Heart right ventricle (tissue), 16 donors: ENCODE measurements at regions not wholly inside any gene's neighbourhood (a gene's known extent, or its start where the extent isn't known, plus 50 kb on each side); places are given as distances from the start of the nearest gene placed in this dataset.
A peak's percentile ranks its signal among the peaks of the same experiment; 100 is the strongest.
"Not testable (repeated sequence)": the region's sequence is repeated elsewhere in the genome, so short reads cannot be mapped to it uniquely, and the experiment has no call there.

Source experiments
- ATAC-seq, 8 donors: fragments of 200-7000 bp; cut with Tn5 transposase; one replicate each; pipeline ENCODE4 v1.9.1; 2020; ENCODE audit warnings: mild to moderate bottlenecking in 8 of 8, moderate library complexity in 8 of 8, moderate number of reproducible peaks in 1 of 8
- DNase-seq, 2 donors: peaks; one replicate each; pipeline ENCODE4 v3.0.0-alpha.2; 2020
- H3K27ac ChIP-seq, 10 donors: fragments of 200-600 bp; sonication (generic) in 2 of 10; one replicate each; pipeline versions ENCODE4 v1.5.0 to v1.8.0; 2020 to 2022; ENCODE audit warnings: mild to moderate bottlenecking in 3 of 10
- H3K27me3 ChIP-seq, 7 donors: fragments of 200-600 bp; one replicate each; pipeline ENCODE4 v1.8.0; 2021 to 2022; ENCODE audit warnings: mild to moderate bottlenecking in 2 of 7
- H3K36me3 ChIP-seq, 9 donors: fragments of 200-600 bp; sonication (generic) in 1 of 9; one replicate each; pipeline versions ENCODE4 v1.5.0 to v1.8.0; 2020 to 2022; ENCODE audit warnings: mild to moderate bottlenecking in 2 of 9
- H3K4me1 ChIP-seq, 9 donors: fragments of 200-600 bp; sonication (generic) in 1 of 9; one replicate each; pipeline versions ENCODE4 v1.5.0 to v1.8.0; 2020 to 2022; ENCODE audit warnings: mild to moderate bottlenecking in 4 of 9
- H3K4me3 ChIP-seq, 10 donors: fragments of 200-600 bp; sonication (generic) in 2 of 10; one replicate each; pipeline versions ENCODE4 v1.5.0 to v1.8.0; 2020 to 2022; ENCODE audit warnings: mild to moderate bottlenecking in 7 of 10, moderate library complexity in 2 of 10
- H3K9me3 ChIP-seq, 11 donors: fragments of 200-600 bp in 10 of 11; sonication (generic) in 2 of 11; one replicate each; pipeline versions ENCODE4 v1.5.0 to v1.8.0; 2013 to 2022; ENCODE audit warnings: mild to moderate bottlenecking in 2 of 11, control low read depth in 1 of 11, moderate library complexity in 1 of 11
- WGBS, 2 donors: extraction: QIAGEN DNeasy Blood & Tissue Kit; methylation state at CpG; one replicate each; pipeline ENCODE4 v1.1.7; 2013; ENCODE audit warnings: inconsistent platforms in 1 of 2; 5-methylcytosine and 5-hydroxymethylcytosine counted together
- intact Hi-C, 10 donors: fragments of 100-400 bp; cut with DNase I; formaldehyde crosslinking; loops; one replicate each; pipeline versions ENCODE4 v1.11.1 to v1.14.2; 2022
- TF ChIP-seq, protein P1 (sequence below), 9 donors: fragments of 200-600 bp; sonication (generic) in 2 of 9; IDR thresholded peaks; one replicate each; pipeline versions ENCODE4 v1.5.0 to v1.8.0; 2021 to 2022; ENCODE audit warnings: antibody characterized with exemption in 9 of 9, mild to moderate bottlenecking in 5 of 9, moderate library complexity in 1 of 9
- donor health status: Arrhythmogenic right ventricular cardiomyopathy.
- donor health status: ischemic (EF 13 %, LVEDD 7.1; RV severe dilation, severe dysfunction).
- donor health status: healthy with polysubstance abuse.
- donor health status: DM: no; HTN: yes; CAD: no.
- donor health status: DM: no; HTN: no; CAD: no.
- donor health status: ischemic (EF 25% LVEDD 6.9; RV normal size, moderate dysfunction).
- donor health status: ischemic (EF 25% LVEDD 5.7; RV mildly dilated, moderate dysfunction).
- donor health status: healthy.
- donor health status: DM: yes; HTN: yes; CAD: no.
- donor health status: Ischemic cardiomyopathy.
- donor health status: ischemic (EF 35%, LVEDD 5.7; RV mildly dilated, moderate dysfunction).
- donor health status: nonischemic (EF 11% LVEDD 7.7; RV severe dilation, severe dysfunction).
- donor health status: DM: yes; HTN: yes; CAD: no.
- donor health status: PGD.
- donor health status: ischemic (EF 29% LVEDD 5.4; RV normal size, mild dysfunction).
- donor health status: nonischemic (EF 23%, LVEDD 6.1; RV moderate dilation, normal function).

DNA sequence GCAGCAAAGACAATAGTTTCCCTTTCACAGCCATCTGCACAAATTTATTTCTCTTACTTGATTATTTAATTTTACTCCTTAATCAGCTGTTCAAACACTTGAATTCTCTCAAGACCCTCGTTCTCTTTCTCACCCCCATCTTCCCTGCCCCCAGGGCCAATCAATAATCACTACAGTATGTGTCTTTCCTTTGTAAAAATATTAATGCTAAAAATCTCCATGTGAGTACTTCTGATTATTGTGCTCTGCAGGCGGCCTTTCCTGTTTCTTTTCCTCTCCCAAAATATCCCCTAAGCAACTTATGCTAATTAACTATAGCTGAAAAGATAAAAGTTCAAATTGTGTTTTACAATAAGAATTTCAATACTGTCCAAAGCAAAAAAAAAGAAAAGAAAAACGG, 617.0 kb upstream of the CBLB start:
- TF ChIP-seq, protein P1, sequence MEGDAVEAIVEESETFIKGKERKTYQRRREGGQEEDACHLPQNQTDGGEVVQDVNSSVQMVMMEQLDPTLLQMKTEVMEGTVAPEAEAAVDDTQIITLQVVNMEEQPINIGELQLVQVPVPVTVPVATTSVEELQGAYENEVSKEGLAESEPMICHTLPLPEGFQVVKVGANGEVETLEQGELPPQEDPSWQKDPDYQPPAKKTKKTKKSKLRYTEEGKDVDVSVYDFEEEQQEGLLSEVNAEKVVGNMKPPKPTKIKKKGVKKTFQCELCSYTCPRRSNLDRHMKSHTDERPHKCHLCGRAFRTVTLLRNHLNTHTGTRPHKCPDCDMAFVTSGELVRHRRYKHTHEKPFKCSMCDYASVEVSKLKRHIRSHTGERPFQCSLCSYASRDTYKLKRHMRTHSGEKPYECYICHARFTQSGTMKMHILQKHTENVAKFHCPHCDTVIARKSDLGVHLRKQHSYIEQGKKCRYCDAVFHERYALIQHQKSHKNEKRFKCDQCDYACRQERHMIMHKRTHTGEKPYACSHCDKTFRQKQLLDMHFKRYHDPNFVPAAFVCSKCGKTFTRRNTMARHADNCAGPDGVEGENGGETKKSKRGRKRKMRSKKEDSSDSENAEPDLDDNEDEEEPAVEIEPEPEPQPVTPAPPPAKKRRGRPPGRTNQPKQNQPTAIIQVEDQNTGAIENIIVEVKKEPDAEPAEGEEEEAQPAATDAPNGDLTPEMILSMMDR (IDR thresholded peaks at IDR 0.05), result no peak

DNA sequence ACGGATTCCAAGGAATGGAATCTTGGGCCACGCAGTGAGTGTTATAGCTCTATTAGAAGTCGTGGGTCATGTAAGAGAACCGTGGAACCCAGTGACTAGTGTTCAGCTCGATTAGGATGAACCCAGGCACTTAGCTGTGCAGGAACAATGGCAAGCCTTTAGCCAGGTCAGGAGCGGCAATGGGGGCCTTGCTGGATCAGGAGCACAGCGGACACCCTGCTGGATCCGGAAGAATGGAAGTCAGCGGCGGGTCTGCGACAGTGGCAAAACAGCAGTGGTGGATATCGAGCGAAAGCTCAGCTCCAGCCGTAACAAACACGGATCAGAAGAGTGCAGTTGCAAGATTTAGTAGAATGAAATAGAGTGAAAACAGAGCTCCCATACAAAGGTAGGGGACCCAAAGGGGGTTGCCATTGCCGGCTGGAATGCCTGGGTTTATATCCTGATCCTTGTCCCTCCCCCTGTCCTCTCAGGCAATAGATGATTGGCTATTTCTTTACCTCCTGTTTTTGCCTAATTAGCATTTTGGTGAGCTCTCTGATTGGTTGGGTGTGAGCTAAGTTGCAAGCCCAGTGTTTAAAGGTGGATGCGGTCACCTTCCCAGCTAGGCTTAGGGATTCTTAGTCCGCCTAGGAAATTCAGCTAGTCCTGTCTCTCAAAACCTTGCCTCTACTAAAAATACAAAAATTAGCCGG, 618.3 kb upstream of the CBLB start:
- H3K4me3 ChIP-seq, H3K27ac ChIP-seq, ATAC-seq, H3K9me3 ChIP-seq, H3K27me3 ChIP-seq, intact Hi-C loops, H3K36me3 ChIP-seq, DNase-seq, H3K4me1 ChIP-seq: not testable (repeated sequence)
- 95 to 97% methylated on average over 19 of the region's 19 CpGs for WGBS, 2 donors

More for the DNA sequence above, 617.0 kb upstream of the CBLB start:
- H3K36me3 ChIP-seq, result no peaks in the 10 kb centered on the region
- no peaks in the 10 kb centered on the region for H3K27me3 ChIP-seq
- H3K4me3 ChIP-seq, result no peak overlapping the region
- intact Hi-C loops, result no loop called here
- DNase-seq, result no peak
- no peak overlapping the region for H3K27ac ChIP-seq
- no peaks in the 10 kb centered on the region for H3K9me3 ChIP-seq
- no peak for ATAC-seq
- H3K4me1 ChIP-seq, result peaks cover 0 to 7% (median 0%) of the 10 kb centered on the region in 9 donors
- 56 to 63% methylated on average over 3 of the region's 3 CpGs for WGBS, 2 donors

DNA sequence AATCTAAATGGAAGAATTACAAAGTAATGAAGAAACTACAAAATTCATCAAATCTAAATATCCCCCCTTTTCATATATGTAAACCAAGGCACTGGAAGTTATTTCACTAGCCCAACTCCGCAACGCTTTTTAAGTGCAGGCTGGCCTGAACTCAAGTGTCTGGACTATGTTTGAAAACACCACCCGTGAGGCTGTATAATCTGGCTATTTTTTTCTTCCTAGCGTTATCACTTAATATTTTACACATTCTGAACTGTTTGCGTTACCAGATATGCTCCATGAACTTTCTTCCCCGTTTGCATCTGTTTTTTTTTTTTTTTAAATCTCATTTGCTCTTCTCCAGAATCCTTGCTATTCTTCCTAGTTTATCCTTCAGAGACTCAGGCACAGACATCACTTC, 619.5 kb upstream of the CBLB start:
- TF ChIP-seq, protein P1 (IDR thresholded peaks at IDR 0.05), result no peak
- intact Hi-C loops, result no loop called here
- H3K27me3 ChIP-seq, result no peaks in the 10 kb centered on the region
- DNase-seq (peak in 1 of 2 donors; percentile 20), ATAC-seq (no peak)
- WGBS, 2 donors, result 31 to 44% methylated on average over 6 of the region's 6 CpGs
- no peak overlapping the region for H3K4me3 ChIP-seq
- H3K9me3 ChIP-seq, result no peaks in the 10 kb centered on the region
- peaks cover 0 to 7% (median 0%) of the 10 kb centered on the region in 9 donors for H3K4me1 ChIP-seq
- no peaks in the 10 kb centered on the region for H3K36me3 ChIP-seq
- no peak overlapping the region for H3K27ac ChIP-seq

DNA sequence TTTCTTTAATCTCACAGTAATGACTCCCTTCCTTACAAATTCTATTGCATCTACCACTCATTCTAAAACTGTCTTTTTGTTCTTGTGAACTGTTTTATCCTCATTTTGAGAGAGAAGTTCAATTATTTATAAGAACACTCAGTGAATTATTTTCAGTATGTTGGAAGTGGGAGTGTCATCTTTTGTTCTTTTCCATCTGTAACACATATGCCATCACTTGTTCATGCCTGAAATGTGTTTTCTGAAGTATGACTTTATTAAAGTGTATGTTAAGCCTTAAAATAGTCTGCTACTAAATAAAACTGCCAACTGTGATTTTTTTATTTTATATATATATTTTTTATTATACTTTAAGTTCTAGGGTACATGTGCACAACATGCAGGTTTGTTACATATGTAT, 623.0 kb upstream of the CBLB start:
- intact Hi-C loops, result loop anchor here in 1 of 10 donors (2.0 kb wide), 1 partner anchor 67 kb away; no protein-coding TSS in a partner anchor
- peaks cover 0 to 7% (median 0%) of the 10 kb centered on the region in 9 donors for H3K4me1 ChIP-seq
- H3K4me3 ChIP-seq, result no peak overlapping the region
- ATAC-seq (no peak), DNase-seq (no peak)
- H3K27me3 ChIP-seq, result no peaks in the 10 kb centered on the region
- H3K9me3 ChIP-seq, result no peaks in the 10 kb centered on the region
- no peaks in the 10 kb centered on the region for H3K36me3 ChIP-seq
- TF ChIP-seq, protein P1 (IDR thresholded peaks at IDR 0.05), result no peak
- H3K27ac ChIP-seq, result no peak overlapping the region

DNA sequence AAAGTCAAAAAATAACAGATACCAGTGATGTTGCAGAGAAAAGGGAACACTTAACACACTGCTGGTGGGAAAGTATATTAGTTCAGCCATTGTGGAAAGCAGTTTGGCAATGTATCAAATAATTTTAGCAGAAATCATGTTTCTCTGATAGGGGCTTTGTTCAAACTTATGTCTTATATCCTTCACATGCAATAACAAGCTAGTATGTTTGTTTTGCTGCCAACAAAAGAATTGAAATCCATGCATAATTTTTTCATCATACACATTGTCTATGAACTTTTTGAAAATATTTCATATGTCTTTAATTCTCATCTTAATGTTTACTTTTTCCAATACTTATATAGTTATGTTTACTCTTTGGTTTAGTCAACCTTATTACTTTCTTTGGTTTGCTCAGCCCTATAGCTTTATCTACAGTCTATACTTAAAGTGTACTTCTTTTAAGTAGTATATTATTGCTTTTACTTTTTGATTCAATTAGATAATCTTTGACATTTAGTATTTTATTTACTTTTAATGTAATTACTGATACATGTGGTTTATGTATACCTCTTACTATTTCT, 639.6 kb upstream of the CBLB start:
- no peak overlapping the region for H3K27ac ChIP-seq
- peaks cover 0 to 17% (median 0%) of the 10 kb centered on the region in 11 donors for H3K9me3 ChIP-seq
- TF ChIP-seq, protein P1 (IDR thresholded peaks at IDR 0.05), result no peak
- H3K4me1 ChIP-seq, result no peaks in the 10 kb centered on the region
- H3K27me3 ChIP-seq, result no peaks in the 10 kb centered on the region
- H3K36me3 ChIP-seq, result no peaks in the 10 kb centered on the region
- DNase-seq, result no peak
- intact Hi-C loops, result no loop called here
- no peak for ATAC-seq
- no peak overlapping the region for H3K4me3 ChIP-seq
